Testis (tissue), 2 donors: ENCODE measurements at regions not wholly inside any gene's neighbourhood (a gene's known extent, or its start where the extent isn't known, plus 50 kb on each side); places are given as distances from the start of the nearest gene placed in this dataset.

Experiments
- DNase-seq: peaks from one replicate; pipeline ENCODE4 v3.0.0-alpha.2; 2019
- H3K27ac ChIP-seq, 2 donors: fragments of 200-600 bp; sonication (generic); one replicate each; pipeline ENCODE4 v1.5.1; 2019
- H3K27me3 ChIP-seq: fragments of 200-600 bp; sonication (generic); one replicate; pipeline ENCODE4 v1.5.1; 2019
- H3K36me3 ChIP-seq: fragments of 200-600 bp; sonication (generic); one replicate; pipeline ENCODE4 v1.5.1; 2017; ENCODE audit warnings: low read depth; ENCODE audit errors: missing control alignments
- H3K4me1 ChIP-seq: fragments of 200-600 bp; sonication (generic); one replicate; pipeline ENCODE4 v1.5.1; 2019
- H3K4me3 ChIP-seq, 2 donors: fragments of 200-600 bp; sonication (generic); one replicate each; pipeline ENCODE4 v1.5.1; 2017 to 2019
- H3K9me3 ChIP-seq: fragments of 200-600 bp; sonication (generic); one replicate; pipeline ENCODE4 v1.5.1; 2017
- CTCF ChIP-seq, 3 experiments: fragments of 450-650 bp in 2 of 3; fragments of 200-600 bp in 1 of 3; sonication (generic) in 1 of 3; IDR thresholded peaks; one replicate each; pipeline ENCODE4 v1.5.1; 2016 to 2019; ENCODE audit warnings: antibody characterized with exemption in 3 of 3, mild to moderate bottlenecking in 2 of 3, moderate library complexity in 1 of 3
- POLR2A ChIP-seq: fragments of 450-650 bp; IDR thresholded peaks from one replicate; pipeline ENCODE4 v1.6.1; 2017; ENCODE audit warnings: antibody characterized with exemption, mild to moderate bottlenecking, moderate library complexity
- WGBS, 2 donors: methylation state at CpG; one replicate each; pipeline ENCODE4 v1.1.5; 2018; 5-methylcytosine and 5-hydroxymethylcytosine counted together
- intact Hi-C: fragments of 100-400 bp; cut with DNase I; formaldehyde crosslinking; loops from one replicate; pipeline ENCODE4 v1.15.1; 2023; ENCODE audit warnings: low total_unique reads

- TF ChIP-seq POLR2A (no peak), CTCF (IDR thresholded peaks at IDR 0.05) (no peak)
- DNase-seq: no peak
- Histone ChIP-seq H3K27me3 (no peaks in the 10 kb centered on the region), H3K9me3 (no peaks in the 10 kb centered on the region), H3K4me1 (no peaks in the 10 kb centered on the region), H3K4me3 (no peak overlapping the region), H3K36me3 (no peaks in the 10 kb centered on the region), H3K27ac (no peak overlapping the region)
- intact Hi-C loops: no loop called here
- WGBS, 2 donors: 71 to 73% methylated on average over 3 of the region's 3 CpGs
Observed at GRCh38 chr12:27852742-27853141, 72.7 kb upstream of the MANSC4 start.
